HG02759 (cell line): ENCODE measurements at regions not wholly inside any gene's neighbourhood (a gene's known extent, or its start where the extent isn't known, plus 50 kb on each side); places are given as distances from the start of the nearest gene placed in this dataset.
"Not testable (repeated sequence)": the region's sequence is repeated elsewhere in the genome, so short reads cannot be mapped to it uniquely, and the experiment has no call there.

Source experiments
- ATAC-seq: cut with Tn5 transposase; IDR thresholded peaks from one replicate; pipeline ENCODE4 v1.9.1; 2021; ENCODE audit warnings: mild to moderate bottlenecking, moderate library complexity; ENCODE audit not compliant: unreplicated experiment

DNA sequence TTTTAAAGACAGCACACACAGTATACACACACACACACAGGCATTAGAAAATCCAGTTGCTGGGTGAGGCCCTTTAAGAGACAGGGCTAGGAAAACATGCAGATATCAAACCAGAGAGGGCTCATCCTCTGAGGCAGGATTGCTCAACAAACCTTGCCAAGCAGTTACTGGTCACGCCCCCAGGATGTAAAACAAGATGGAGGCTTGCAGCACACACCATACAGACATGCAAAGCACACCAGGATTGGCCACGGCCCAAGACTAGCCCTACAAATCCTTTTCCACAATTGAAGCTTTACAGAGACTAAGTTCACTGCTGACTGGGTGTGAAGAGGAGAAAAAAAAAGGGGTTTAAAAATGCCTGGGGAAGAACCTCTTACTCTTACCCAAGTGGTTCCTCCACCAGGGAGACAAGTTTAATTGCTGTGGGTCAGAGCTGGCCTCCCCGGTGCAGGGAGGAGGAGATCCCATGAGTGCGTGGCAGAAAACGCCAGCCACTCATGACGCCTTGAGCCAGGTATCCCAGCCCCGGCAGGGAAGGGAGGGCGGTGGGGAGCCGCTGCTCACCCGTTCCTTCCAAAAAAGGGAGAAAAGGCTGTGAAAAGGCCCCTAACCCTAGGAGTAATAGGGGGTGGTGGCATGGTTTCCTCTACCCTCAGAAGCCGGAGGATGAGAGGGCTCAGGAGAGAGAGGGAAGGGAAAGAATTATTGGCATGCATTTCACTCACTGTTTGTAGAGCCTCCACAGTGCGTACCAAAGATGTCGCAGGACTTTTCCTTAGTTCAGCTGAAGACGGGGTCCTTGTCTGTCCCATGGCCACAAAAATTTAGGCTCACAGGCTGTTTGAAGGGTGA, 594.6 kb upstream of the ZP4 start:
- ATAC-seq = no peak

DNA sequence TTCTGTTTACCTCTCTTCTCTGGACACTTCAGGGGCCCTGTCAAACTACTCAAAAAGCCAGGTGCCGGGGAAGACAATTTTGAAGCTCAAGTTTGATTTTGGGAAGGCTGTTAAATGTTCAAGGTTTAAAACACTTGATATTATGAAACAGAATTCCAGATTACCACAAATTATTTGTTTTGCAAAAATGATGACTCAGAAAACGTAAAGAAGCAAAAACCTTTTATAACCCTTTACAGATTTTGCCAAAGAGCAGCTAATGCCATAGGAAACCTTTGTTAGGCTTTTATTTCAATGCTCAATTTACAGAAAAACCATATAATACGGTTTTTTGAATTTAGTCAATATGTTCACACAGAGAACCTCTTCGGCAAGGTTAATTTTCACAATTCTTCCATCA, 593.4 kb upstream of the ZP4 start:
- ATAC-seq = no peak

DNA sequence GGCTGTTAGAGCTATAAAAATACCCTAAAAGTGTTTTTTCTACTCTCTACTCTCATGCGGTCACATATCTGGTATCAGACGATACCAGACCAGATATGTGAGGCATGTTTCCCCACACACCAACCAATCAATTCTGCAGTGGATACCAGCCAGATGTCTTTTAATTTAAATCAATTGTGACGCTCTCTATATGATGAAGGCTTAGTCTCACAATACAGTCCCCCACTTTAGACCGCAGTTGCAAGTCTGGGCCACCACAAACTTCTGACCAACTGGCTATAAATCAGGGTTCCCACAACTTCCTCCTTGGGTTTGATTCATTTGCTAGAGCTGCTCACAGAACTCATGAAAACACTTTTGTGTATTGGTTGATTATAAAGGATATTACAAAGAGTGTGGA, 586.1 kb upstream of the ZP4 start:
- no peak for ATAC-seq

DNA sequence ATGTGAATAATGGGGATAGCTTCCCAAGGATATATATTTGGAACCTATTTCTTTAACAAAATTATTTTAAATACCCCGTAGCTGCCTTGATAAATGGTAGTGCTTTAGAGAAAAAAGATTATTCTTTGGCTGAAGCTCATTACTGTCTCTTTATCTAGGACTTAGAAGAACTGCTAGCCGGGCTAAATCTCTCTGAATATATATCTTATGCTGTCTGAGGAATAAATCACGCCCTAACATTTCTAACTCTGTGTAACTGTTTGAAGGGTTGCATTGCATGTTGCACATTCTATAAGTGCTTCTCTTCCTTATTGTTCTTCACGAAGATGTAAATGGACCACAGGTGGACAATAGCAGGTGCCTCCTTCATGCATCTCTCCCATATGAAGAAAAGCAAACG, 585.0 kb upstream of the ZP4 start:
- no peak for ATAC-seq

DNA sequence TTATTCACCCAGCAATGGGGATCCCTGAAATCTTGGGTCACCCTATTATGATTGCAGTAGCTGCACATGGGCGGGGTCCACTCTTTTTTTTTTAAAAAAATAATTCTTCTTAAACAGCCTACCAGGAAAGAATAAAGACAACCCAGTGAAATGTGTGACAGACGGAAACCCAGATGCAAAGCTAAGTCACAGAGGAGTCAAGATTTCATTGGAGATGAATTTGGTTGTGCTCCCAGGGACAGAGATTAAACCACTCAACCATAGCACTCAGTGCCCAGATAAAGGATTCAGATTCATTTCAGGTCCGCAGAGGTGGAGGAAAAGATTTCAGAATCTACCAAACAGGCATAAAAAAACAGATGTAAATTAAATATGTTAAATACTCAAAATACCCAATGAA, 583.5 kb upstream of the ZP4 start:
- no peak for ATAC-seq

DNA sequence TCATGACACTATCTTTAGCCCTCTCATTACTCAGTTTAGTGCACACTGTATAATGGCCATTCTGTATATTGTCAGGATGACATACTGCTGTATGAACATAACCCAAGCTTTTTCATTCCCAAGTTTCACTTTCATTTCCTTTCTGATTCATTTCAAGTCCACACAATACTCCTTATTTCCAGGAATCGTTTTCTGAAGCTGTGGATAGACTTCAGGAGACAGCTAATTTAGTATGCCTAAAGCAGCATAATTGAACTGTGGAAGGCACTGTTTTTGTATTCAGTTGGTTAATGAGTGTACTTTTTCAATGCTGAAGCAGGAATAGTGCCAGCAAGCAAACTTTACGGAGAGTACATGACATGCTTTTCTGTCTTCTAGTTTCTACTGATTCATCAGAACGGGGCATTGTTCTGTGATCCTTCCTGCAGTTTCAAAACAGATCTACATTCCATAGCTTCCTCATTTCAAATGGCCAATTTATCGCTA, 578.5 kb upstream of the ZP4 start:
- ATAC-seq = no peak

DNA sequence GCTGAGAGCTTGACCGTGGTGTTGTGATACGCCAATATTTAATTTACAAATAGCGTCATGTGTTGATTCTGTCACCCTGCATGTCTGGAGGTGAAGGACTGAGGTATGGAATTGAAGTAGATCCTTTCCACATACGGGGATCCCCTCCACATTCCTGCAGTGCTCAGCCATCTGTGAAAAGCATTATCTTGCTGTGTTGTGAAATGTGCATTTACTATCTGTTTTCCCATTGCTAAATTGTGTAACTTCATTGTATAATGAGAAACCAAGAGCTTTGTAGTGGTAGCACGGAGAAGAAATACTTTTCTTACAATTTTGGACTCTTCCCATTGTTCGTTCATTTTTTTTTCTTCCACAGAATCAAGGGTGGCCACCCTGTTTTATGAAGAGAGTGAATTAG, 577.3 kb upstream of the ZP4 start:
- ATAC-seq = no peak

DNA sequence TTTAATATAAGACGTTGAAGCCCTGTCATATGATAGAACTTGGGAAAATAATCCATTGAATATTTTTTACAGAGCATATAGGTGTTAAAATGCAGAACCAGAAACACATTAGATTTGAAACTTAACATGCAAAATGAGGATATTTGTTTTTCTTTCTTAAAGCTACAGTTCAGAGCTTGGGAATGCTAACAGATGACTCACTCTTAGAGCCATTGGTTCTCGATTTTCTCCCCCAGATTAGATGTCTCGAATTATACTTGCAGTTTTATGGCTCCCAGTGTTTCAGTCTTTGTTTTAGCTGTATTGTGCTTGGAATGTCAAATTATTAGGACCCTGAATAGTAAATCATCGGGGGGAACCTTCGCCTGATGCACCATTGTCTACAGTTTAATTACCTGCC, 575.7 kb upstream of the ZP4 start:
- ATAC-seq = no peak

DNA sequence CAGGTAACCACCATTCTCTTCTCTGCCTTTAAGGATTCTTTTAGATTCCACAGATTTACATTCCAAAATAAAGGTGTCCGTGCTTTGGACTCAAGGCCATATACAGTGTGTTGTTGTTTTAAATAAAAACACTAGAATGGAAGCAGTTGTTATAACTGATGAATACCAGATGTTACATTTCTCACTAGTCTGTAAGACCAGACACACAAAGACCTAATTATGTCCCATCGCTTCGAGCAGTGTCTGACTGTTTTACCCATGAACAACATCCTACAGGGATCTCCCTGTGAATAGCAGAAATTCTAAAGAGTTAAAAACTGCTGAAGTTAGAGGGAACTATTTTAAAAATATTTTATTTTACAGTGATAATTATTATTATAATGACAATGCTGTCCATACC, 574.7 kb upstream of the ZP4 start:
- no peak for ATAC-seq

DNA sequence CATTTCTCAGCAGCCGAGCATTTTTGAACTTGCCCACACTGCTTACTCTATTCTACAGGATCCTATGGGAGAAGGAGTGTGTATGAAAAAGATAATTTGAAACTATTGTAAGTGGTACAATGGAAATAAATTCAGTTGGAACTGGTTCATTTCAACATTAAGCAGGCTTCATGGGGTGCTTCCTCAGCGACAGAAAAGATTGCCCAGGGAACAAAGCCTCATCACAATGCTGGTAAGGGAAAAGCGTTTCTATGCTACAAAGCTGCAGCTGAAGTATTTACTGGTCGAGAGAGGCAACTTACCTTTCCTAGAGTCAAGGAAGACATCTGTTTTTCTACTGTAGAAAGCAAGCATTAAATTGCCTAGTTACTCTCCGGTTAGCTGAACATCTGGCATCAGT, 568.2 kb upstream of the ZP4 start:
- ATAC-seq = no peak

DNA sequence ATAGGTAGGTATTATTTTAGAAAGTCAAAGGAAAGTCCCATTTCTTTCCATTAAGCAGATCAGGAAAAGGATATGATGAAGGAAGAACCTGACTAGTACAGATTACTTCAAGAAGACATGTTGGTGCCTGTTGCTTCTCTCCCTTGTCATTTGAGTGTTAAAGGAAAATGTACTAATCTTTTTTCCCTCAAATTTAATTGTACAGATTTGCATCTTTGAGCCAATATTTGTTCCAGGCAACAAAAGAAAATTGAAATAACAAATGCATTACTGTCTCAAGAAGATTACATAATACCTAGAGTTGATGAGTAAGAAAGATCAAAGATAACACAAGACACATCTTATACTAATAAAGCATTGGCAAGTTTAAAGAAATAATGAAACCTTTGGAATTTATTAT, 566.9 kb upstream of the ZP4 start:
- no peak for ATAC-seq

DNA sequence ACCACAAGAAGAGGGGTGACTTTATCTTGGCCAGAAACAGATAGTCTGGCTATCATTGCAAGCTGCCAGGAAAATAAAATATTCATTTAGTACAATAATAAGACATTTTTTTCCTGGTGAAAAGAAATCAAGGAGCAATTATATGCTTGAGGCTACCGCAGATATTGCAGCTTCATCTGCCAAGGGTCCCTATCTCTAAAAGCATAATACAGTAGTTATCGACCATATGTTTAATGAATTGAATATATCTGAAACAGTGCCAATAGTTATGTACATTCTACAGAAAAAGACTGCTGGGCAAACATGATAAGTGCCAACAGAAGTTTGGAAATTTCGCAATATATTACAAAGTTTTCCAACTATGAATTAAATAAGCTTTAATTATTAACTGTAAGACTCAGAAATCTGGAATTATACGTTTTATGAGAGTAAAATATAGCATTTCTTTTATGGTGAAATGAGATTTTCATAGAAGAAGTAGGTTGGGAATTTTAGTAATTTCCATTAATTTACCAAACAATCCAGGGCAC, 561.1 kb upstream of the ZP4 start:
- no peak for ATAC-seq

DNA sequence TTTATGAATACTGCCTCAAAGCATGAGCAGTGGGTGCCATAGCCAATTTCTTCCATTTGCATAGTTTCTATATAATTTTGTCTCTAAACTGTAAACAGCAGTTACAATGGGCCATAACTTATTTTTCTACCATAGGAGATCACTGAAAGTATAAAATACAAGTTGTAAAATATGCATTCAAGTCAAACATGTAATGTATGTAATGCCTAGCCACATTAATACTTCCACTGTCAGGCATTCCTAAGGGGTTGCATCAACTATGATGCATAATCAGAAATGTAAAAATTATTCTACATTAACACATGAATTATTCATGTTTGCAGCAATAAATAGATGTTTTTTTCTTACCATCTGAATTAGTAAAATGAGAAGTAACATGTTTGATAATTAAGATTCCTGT, 560.3 kb upstream of the ZP4 start:
- no peak for ATAC-seq

DNA sequence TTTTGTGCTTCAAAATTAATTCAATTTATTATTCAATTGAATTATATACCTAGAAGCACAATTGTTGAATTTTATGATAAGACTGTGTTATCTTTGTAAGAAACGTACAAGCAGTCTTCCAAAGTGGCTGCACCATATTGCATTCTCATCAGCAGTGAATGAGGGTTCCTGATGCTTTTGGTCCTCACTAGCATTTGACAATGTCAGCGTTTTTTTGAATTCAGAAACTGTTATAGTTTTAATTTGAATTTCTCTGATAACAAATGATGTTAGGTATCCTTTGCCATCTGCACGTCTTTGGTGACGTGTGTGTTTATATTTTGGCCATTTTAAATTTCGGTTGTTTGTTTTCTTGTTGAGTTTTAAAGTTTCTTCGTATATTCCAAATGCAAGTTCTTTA, 553.0 kb upstream of the ZP4 start:
- no peak for ATAC-seq

DNA sequence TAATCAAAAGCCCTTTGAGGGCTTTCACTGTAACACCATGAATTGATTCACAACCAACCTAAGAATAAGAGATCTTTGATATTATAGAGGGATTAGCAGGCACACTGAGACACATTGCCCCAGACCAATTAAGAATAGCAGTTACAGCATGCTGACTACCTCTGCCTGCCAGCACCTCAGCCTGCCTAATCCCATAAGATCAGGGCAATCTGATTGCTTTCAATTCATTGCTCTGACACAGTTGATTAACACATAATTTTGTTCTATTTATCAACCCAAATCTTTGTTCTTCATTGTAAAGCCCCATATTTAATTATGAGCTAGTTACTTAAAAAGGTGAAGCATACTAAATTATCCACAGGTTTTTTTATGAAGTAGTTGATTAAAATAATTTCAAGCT, 548.8 kb upstream of the ZP4 start:
- ATAC-seq = no peak

DNA sequence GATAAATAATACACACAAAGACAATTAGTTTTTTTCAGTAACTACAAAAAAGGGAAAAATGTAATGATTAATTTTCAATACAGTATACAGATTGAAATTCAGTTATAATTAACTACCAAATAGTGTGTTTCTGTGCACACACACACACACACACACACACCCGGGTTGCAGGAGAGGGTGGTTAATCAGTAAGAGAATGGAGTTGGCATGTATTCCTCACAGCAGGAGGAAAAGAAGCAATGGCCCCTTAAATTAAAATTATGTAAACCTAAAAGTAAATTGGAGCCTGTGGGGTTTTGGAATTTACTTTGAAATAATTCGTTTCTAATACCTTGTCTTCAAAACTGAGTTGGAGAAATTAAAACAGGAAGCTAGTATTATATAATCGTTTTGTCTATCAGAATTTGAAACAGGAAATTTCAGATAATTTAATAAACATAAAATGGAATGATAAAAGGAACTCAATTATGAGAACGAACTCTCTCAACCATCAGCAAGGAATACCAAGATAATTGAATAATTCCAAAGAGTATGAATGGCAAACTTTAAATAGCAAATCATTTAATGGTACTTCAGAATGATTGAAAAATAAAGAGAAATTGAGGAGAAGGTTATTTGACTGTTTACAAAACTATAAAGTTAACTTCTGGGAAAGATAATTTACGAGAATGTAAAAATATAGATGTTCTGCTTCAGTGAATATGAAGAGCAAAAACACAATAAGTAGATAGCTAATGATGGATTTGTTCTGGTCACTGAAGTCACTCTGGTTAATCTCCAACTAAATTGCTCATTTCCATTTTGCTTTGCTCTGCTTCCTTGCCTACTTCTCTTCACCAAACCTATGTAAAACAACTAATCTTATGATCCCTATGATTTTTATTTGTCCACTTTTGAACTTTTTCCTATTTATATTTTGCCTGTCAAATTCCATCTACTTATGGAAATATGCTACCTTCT, 547.9 kb upstream of the ZP4 start:
- no peak for ATAC-seq

DNA sequence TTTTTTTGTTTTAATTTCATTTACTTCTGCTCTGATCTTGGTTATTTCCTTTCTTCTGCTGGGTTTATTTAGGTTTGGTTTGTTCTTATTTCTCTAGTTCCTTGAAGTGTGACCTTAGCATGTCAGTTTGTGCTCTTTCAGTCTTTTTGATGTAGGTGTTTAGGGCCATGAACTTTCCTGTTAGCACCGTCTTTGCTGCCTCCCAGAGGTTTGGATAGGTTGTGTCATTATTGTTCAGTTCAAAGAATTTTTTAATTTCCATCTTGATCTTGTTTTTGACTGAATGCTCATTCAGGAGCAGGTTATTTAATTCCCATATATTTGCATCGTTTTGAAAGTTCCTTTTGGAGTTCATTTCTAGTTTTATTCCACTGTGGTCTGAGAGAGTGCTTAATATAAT, 539.0 kb upstream of the ZP4 start:
- not testable (repeated sequence) for ATAC-seq

DNA sequence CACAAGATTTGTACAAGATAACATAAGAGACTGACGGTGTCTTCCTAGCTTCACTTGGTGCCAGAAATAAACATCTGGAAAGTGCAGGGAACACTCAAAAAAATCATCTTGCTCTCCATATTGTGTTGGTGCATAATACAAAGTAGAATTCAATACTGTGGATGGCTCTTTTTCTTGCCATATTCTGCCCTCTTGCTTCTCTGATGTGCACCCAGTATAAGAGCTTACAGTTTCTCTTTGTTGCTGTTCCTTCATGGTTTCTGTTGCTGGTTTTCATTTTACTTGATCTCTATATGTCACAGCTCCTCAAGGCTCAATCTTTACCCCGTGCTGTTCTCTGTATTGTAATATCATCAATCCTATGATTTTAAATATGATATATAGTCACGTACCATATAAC, 528.5 kb upstream of the ZP4 start:
- ATAC-seq = no peak

DNA sequence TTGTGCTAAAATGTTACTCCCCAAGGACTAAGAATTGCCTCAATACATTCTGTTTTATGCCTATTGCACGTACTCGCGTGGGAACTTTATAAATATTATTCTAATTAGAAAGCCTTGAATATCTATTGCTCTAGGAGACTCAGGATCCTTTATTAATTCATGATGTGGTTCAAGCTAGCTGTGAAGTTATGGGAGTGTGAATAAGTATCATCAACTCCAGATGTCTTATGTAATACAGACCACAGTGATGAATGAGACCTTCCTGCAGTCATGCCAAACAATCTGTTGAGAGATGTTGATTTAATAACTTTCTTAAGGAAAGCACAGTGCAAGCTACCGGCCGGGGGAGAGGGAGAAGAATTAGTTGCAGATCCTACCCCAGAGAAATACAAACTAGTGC, 519.2 kb upstream of the ZP4 start:
- ATAC-seq = no peak

DNA sequence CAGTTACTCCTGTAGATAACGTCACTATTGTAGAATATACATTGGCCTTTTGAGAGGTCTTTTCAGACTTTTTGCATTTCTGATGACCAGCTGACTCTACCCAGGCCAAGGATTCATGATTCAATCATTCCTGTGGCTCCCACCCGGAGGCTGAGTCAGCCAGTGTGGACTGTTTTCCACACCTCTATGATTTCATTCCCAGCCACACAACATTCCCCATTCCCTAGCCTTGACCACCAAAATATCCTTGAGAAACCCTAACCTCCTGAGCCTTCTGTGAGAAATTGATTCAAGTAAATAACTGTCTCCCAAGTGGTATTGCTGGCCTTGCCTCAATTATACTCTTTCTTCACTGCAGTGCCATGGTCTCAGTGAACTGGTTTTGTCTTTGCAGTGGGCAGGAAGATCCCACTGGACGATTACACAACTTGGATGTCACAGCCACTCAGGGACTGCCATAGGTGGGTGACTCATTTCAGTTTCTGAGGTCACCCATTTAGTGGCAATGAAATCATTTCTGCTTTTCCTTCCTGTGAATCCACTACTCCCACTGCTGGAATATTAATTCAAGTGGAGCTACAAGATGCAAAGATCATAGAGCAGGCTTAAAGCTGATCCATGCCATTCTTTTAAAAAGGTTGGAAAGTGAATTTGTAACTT, 518.6 kb upstream of the ZP4 start:
- no peak for ATAC-seq

DNA sequence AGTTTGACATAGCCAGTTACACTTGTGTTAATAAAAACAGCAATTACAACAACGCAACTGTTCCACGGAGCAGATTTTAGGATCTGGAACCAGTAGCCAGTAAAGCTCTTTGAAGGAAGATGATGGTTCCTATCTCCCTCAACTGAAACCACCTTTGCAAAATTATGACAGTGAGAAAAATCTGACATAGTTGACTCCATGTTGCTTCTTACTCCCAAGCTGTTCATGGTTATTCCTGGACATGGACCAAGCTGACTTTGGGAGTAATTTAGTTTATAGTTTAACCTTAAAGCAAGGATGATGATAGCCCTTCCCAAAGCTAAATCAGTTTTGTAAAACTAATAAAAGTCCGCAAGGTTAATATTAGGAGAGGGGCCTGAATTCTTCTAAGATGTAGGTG, 518.0 kb upstream of the ZP4 start:
- no peak for ATAC-seq
